ENCODE measurements at regions not wholly inside any gene's neighbourhood (a gene's known extent, or its start where the extent isn't known, plus 50 kb on each side); places are given as distances from the start of the nearest gene placed in this dataset.
A peak's percentile ranks its signal among the peaks of the same experiment; 100 is the strongest.

- H3K4me3 ChIP-seq: no peak overlapping the region
- H3K36me3 ChIP-seq: no peaks in the 10 kb centered on the region
- H3K9me3 ChIP-seq: no peaks in the 10 kb centered on the region
- no peaks in the 10 kb centered on the region for H3K27me3 ChIP-seq
- DNase-seq (no peak), ATAC-seq (peak; percentile 58 to 66)
- in situ Hi-C loops (cut with MboI; ENCODE audit: low sequenced_read_pairs in 4 of 4): no loop called here
- H3K27ac ChIP-seq: no peak overlapping the region
- no peak for TF ChIP-seq POLR2A (IDR thresholded peaks at IDR 0.05)
- no peak for TF ChIP-seq CTCF (IDR thresholded peaks at IDR 0.05 in 4 of 5, conservative IDR thresholded peaks at IDR 0.05 in 1 of 5)
- peaks cover 6 to 15% of the 10 kb centered on the region in 2 donors for H3K4me1 ChIP-seq
- intact Hi-C loops (cut with DNase I; ENCODE audit: low total_unique reads): no loop called here
Observed at GRCh38 chr7:15751191-15751701, 64.8 kb upstream of the MEOX2 start.

- Histone ChIP-seq H3K27me3 (no peaks in the 10 kb centered on the region), H3K4me3 (no peak overlapping the region), H3K27ac (no peak overlapping the region), H3K36me3 (no peaks in the 10 kb centered on the region), H3K4me1 (peaks cover 6 to 15% of the 10 kb centered on the region in 2 donors), H3K9me3 (no peaks in the 10 kb centered on the region)
- no peak for TF ChIP-seq CTCF (IDR thresholded peaks at IDR 0.05 in 4 of 5, conservative IDR thresholded peaks at IDR 0.05 in 1 of 5)
- TF ChIP-seq POLR2A (IDR thresholded peaks at IDR 0.05): no peak
- DNase-seq (no peak), ATAC-seq (no peak)
- in situ Hi-C loops (cut with MboI; ENCODE audit: low sequenced_read_pairs in 4 of 4): no loop called here
- intact Hi-C loops (cut with DNase I; ENCODE audit: low total_unique reads): no loop called here
Observed at GRCh38 chr7:15750727-15751126, 64.2 kb upstream of the MEOX2 start.

- intact Hi-C loops (cut with DNase I; ENCODE audit: low total_unique reads): no loop called here
- no peaks in the 10 kb centered on the region for H3K36me3 ChIP-seq
- ATAC-seq: no peak
- no peak overlapping the region for H3K27ac ChIP-seq
- no peak overlapping the region for H3K4me3 ChIP-seq
- H3K4me1 ChIP-seq: peaks cover 6 to 15% of the 10 kb centered on the region in 2 donors
- TF ChIP-seq CTCF (IDR thresholded peaks at IDR 0.05 in 4 of 5, conservative IDR thresholded peaks at IDR 0.05 in 1 of 5): no peak
- TF ChIP-seq POLR2A (IDR thresholded peaks at IDR 0.05): no peak
- H3K9me3 ChIP-seq: no peaks in the 10 kb centered on the region
- no peak for DNase-seq
- in situ Hi-C loops (cut with MboI; ENCODE audit: low sequenced_read_pairs in 4 of 4): no loop called here
- H3K27me3 ChIP-seq: no peaks in the 10 kb centered on the region
Observed at GRCh38 chr7:15749631-15750030, 63.1 kb upstream of the MEOX2 start.

- Histone ChIP-seq H3K4me3 (no peak overlapping the region), H3K36me3 (no peaks in the 10 kb centered on the region), H3K27me3 (no peaks in the 10 kb centered on the region), H3K4me1 (peaks cover 6 to 15% of the 10 kb centered on the region in 2 donors), H3K9me3 (no peaks in the 10 kb centered on the region), H3K27ac (no peak overlapping the region)
- intact Hi-C loops (cut with DNase I; ENCODE audit: low total_unique reads): no loop called here
- in situ Hi-C loops (cut with MboI; ENCODE audit: low sequenced_read_pairs in 4 of 4): no loop called here
- no peak for ATAC-seq
- TF ChIP-seq CTCF (IDR thresholded peaks at IDR 0.05 in 4 of 5, conservative IDR thresholded peaks at IDR 0.05 in 1 of 5): no peak
- TF ChIP-seq POLR2A (IDR thresholded peaks at IDR 0.05): no peak
- DNase-seq: no peak
Observed at GRCh38 chr7:15747712-15748111, 61.2 kb upstream of the MEOX2 start.

GRCh38 chr7:15747301-15747700, 60.8 kb upstream of the MEOX2 start:
- ATAC-seq (no peak), DNase-seq (no peak)
- Histone ChIP-seq H3K27ac (no peak overlapping the region), H3K27me3 (no peaks in the 10 kb centered on the region), H3K4me3 (no peak overlapping the region), H3K36me3 (no peaks in the 10 kb centered on the region), H3K9me3 (no peaks in the 10 kb centered on the region), H3K4me1 (peaks cover 6 to 15% of the 10 kb centered on the region in 2 donors)
- intact Hi-C loops (cut with DNase I; ENCODE audit: low total_unique reads): no loop called here
- no peak for TF ChIP-seq POLR2A (IDR thresholded peaks at IDR 0.05)
- no peak for TF ChIP-seq CTCF (IDR thresholded peaks at IDR 0.05 in 4 of 5, conservative IDR thresholded peaks at IDR 0.05 in 1 of 5)
- in situ Hi-C loops (cut with MboI; ENCODE audit: low sequenced_read_pairs in 4 of 4): no loop called here
